ENCODE measurements at regions not wholly inside any gene's neighbourhood (a gene's known extent, or its start where the extent isn't known, plus 50 kb on each side); places are given as distances from the start of the nearest gene placed in this dataset.

GRCh38 chr20:24138196-24138857, 149.7 kb upstream of the GGTLC1 start:
- DNase-seq (ENCODE audit: low spot score), result no peak

DNA sequence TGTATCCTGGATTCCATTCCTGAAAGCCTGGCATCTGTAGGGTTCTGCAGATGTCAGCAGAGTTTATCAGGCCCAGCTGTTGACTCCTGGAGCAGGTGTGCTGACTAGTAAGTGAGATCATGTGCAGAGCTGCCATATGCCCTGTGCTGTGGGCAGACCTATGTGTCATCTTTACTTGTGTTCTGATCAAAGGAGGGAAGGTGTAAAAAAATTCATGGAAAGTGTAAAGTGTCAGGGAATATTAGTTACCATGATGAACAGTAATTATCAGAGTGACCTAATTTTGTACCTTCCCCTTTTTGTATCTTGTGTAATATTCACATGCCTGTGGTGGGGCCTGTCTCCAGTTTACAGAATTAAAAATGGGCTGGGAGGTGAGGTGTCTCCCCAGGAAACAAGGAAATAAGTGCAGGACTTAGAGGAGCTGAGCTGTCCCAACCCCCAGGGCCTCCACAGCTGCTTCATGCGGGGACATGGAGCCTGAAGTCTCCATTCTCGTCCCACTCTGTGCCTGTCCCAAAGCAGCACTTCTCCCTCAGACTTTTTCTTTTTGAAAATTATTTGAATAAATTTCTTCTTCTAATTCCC, 148.2 kb upstream of the GGTLC1 start:
- no peak for DNase-seq (ENCODE audit: low spot score)

DNA sequence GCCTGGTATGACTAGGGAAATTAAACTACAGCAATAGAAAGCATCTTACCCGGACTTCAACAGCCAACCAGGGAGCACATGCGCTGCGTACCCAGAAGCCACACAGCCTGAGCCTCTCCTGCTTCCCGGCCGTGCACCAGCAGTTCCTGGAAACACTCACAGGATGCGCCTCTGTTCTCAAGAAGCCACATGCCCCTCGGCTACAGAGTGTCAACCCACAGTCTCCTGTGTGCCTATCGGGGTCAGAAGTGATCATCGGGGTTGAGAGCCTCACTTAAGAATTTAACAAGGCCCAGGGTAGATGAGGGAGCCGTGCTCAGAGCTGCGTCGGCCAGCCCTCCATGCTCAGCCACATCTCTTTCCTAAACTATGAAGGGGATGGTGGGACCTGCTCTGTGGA, 147.2 kb upstream of the GGTLC1 start:
- DNase-seq (ENCODE audit: low spot score), result no peak

DNA sequence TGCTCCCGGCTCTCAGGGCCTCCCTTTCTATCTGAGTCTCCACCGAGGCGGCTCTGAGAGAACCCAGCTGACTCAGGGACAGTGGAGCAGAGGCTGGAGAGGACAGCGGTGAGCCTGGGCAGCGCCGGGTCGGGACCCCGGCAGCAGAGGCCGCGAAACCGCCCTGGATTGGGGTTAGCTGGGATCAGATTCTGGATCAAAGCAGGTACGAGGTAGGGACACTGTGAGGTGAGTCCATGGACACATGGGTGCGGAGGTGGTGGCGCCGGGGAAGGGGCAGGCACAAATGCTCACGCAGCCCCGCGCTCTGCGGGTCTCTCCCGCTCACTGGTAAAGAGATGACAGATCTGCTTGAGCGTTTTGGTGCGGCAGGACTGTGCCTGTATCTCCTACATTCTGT, 146.4 kb upstream of the GGTLC1 start:
- no peak for DNase-seq (ENCODE audit: low spot score)

GRCh38 chr20:24134284-24134683, 145.7 kb upstream of the GGTLC1 start:
- no peak for DNase-seq (ENCODE audit: low spot score)

DNA sequence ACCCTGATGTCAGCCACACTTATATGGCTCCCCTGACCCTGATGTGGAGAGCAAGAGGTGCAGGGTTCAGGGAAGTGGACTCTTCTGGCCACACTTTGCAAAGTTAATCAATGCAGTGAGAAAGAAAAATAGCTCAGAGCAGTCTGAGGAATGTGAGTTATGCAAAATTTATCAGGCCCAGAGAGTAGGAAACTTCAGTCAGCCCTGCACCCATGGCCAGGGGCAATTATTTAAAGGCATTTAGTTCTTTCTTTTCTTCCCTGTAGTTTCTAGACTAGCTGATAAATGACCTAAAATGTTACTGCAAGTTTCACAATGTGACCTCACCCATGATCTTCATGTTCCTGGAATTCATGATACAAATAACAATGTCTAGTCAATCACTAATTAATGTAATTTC, 143.7 kb upstream of the GGTLC1 start:
- no peak for DNase-seq (ENCODE audit: low spot score)

DNA sequence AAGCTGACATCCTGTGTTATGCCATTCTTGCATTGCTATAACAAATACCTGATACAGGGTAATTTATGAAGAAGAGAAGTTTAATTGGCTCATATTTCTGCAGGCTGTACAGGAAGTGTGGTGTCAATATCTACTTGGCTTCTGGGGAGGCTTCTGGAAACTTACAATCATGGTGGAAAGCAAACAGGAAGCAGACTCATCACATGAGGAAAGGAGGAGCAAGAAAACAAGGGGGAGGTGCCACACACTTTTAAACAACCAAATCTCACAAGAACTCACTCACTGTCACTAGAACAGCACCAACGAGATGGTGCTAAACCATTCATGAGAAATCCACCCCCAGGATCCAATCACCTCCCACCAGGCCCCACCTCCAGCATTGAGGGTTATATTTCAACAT, 143.1 kb upstream of the GGTLC1 start:
- no peak for DNase-seq (ENCODE audit: low spot score)

- no peak for DNase-seq (ENCODE audit: low spot score)
Measured at GRCh38 chr20:24131281-24131680, 142.7 kb upstream of the GGTLC1 start.

- DNase-seq (ENCODE audit: low spot score), result no peak
Measured at GRCh38 chr20:24129641-24130040, 141.1 kb upstream of the GGTLC1 start.

- no peak for DNase-seq (ENCODE audit: low spot score)
Measured at GRCh38 chr20:24124951-24125650, 136.5 kb upstream of the GGTLC1 start.

DNA sequence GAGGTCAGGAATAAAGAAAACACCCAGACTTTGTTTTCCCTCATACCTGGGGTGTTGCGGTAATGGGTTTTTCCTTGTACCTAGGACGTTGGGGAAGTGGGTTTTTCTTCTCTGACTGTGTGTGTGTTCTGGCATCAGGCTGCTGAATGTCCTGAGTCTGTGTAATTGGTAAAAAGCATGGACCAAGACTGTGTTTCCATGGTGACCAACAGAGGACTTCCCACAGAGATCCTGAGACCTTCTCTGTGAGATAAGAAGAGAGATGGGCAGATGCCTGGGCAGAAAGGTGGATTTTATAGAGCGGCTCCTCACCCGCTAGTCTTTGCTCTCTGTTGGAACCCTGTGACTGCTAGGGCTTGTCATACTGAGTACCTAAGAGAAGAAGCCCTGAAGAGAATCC, 135.4 kb upstream of the GGTLC1 start:
- no peak for DNase-seq (ENCODE audit: low spot score)

- no peak for DNase-seq (ENCODE audit: low spot score)
Measured at GRCh38 chr20:24118441-24119175, 130.0 kb upstream of the GGTLC1 start.

DNA sequence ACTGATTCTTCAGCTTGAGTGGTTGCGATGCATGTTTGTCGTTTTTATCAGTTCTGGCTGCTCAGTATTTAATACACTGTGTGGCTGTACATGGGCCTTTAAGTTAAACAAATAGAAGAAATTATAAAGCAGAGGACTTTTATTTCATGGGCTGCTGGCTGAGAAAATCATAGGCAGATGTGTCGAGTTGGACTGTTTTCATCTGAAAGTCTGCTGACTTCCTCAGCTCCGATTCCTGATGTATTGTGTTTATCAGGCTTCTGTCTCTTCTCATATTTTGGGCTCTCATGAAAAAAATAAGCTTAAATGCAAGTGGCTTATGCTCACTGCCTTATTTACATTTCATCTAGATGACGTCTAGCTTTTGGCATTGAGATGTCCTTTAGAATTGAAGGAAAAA, 129.5 kb upstream of the GGTLC1 start:
- DNase-seq (ENCODE audit: low spot score), result no peak

DNA sequence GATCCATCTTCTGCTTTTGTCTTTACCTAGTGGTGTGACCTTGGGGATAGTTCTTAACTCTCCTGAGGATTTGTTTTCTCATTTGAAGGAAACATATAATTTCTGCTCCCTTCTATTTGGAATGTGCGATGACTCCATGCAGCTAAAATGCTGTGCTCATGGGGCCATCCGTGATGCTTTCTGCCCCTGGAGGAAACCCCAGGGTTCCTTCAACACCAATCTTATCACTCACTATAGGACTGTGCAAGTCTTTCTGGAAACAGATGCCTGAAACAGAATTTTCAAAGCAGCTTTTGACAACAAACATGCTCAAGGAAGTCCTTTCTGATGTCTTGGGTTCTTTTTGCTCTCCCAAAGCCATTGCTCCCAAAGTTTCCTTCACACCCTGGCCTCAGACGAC, 128.8 kb upstream of the GGTLC1 start:
- no peak for DNase-seq (ENCODE audit: low spot score)

- DNase-seq (ENCODE audit: low spot score), result no peak
Measured at GRCh38 chr20:24116611-24117010, 128.0 kb upstream of the GGTLC1 start.

DNA sequence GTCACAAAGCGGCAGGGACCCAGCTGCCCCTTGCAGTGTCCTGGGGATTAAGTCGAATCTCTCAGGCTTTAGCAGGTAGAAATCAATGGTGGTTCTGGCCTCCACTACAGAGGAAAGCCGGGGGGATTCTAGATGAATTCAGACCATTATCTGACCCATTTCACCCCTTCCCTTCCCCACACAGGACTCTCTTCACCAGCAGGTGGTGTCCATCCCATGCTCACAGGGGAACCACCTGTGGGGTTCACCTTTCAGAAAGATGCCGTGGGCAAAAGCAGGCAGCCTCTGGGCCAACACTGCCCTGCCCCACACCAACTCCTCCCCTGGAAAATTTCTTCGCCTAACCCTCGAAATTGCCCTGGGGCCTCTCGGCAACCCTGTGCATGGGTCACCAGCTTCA, 123.8 kb upstream of the GGTLC1 start:
- DNase-seq (ENCODE audit: low spot score), result no peak

DNA sequence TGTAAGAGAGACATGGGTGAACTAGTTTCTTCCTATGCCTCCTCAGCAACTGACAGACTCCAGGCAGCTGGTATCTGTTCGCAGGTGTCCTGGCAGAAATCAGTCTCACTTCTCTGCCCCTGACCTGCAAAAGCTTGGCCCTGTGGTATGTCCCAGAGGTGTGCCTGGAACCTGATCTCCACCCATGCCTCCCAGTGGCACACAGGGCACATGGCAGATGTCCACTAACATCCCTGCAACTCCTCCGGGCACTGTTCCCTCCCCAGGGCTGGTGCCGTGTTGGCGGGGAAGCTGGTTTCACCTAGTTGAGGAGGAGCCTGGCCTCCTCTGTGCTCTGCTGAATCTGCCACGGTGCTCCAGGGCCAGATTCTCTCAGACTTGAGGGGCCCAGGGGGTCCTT, 123.3 kb upstream of the GGTLC1 start:
- DNase-seq (ENCODE audit: low spot score), result no peak

- no peak for DNase-seq (ENCODE audit: low spot score)
Measured at GRCh38 chr20:24109537-24109936, 121.0 kb upstream of the GGTLC1 start.

GRCh38 chr20:24109008-24109407, 120.4 kb upstream of the GGTLC1 start:
- DNase-seq (ENCODE audit: low spot score), result no peak

DNA sequence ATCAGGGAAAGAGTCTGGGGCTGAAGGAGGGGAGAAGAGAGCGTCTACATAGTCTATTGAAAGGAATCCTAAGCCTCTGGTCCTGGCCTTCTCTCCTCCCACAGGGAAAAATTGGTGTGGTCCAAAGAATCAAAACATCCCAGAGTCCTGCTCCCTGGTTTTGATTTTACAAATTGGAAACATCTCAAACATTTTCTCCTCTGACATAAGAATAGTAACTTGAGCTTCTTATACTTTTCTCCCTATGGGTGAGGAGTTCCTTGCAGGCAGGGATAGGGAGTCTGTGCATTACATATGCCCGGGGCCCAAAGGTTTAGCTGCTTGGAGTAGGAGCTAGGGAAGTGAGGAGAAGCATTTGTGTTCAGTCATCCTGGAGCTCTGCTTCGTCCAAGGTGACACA, 120.0 kb upstream of the GGTLC1 start:
- no peak for DNase-seq (ENCODE audit: low spot score)

- no peak for DNase-seq (ENCODE audit: low spot score)
Measured at GRCh38 chr20:24106801-24107445, 118.3 kb upstream of the GGTLC1 start.

DNA sequence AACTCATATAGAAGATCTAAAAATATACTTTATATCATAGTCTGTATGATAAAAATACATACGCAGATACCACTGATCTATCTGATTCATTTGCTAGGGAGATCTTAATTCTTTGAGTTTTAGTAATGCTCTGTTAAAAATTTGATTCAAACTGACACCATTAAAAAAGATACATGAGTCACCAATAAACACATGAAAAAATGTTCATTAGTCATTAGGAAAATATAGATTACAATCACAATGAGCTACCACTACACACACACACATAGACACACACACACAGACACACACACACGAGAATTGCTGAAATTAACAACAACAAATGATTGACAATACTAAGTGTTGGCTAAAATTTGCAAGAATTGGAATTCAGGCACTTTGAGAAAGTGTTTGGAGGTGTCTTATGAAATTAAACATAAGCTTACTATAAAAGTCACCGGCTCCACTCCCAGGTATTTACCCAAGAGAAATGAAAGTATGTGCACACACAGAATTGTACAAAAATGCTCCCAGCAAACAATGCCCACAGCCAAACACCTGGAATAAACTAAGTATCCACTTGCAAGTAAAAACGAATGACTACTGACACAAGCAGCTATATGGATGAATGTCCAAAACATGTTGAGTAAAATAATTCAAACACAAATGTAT, 117.7 kb upstream of the GGTLC1 start:
- no peak for DNase-seq (ENCODE audit: low spot score)
